ENCODE measurements at regions not wholly inside any gene's neighbourhood (a gene's known extent, or its start where the extent isn't known, plus 50 kb on each side); places are given as distances from the start of the nearest gene placed in this dataset.

- no peaks in the 10 kb centered on the region for H3K36me3 ChIP-seq (ENCODE audit: insufficient read depth, low read length)
Measured at GRCh38 chr4:27176881-27177280, 316.2 kb downstream of the STIM2 start.

GRCh38 chr4:27178061-27178460, 317.4 kb downstream of the STIM2 start:
- Histone ChIP-seq H2AFZ (ENCODE audit: low read length) (no peak overlapping the region), H3K9me2 (replicated peaks; ENCODE audit: insufficient read depth, low read length) (no peaks in the 10 kb centered on the region), H3K4me2 (ENCODE audit: low read depth, low read length, poor library complexity, severe bottlenecking) (no peak overlapping the region), H3K79me2 (ENCODE audit: low read length) (no peaks in the 10 kb centered on the region), H3K9me3 (ENCODE audit: low read length) (no peaks in the 10 kb centered on the region), H3K4me1 (ENCODE audit: low read length) (no peaks in the 10 kb centered on the region), H3K27ac (ENCODE audit: low read length) (no peak overlapping the region), H3K4me3 (ENCODE audit: low read length) (no peak overlapping the region), H3K9ac (ENCODE audit: low read length) (no peak overlapping the region), H3K27me3 (ENCODE audit: low read length) (no peaks in the 10 kb centered on the region), H3K36me3 (ENCODE audit: insufficient read depth, low read length) (no peaks in the 10 kb centered on the region), H4K20me1 (ENCODE audit: insufficient read depth, low read depth, low read length) (no peaks in the 10 kb centered on the region)
- DNase-seq, result no peak

More at GRCh38 chr4:27176881-27177280, 316.2 kb downstream of the STIM2 start:
- no peak for DNase-seq
- no peak overlapping the region for H3K4me2 ChIP-seq (ENCODE audit: low read depth, low read length, poor library complexity, severe bottlenecking)
- H2AFZ ChIP-seq (ENCODE audit: low read length), result no peak overlapping the region
- no peak overlapping the region for H3K9ac ChIP-seq (ENCODE audit: low read length)
- H4K20me1 ChIP-seq (ENCODE audit: insufficient read depth, low read depth, low read length), result no peaks in the 10 kb centered on the region
- no peaks in the 10 kb centered on the region for H3K79me2 ChIP-seq (ENCODE audit: low read length)
- no peaks in the 10 kb centered on the region for H3K4me1 ChIP-seq (ENCODE audit: low read length)
- no peaks in the 10 kb centered on the region for H3K9me2 ChIP-seq (replicated peaks; ENCODE audit: insufficient read depth, low read length)
- H3K4me3 ChIP-seq (ENCODE audit: low read length), result no peak overlapping the region
- H3K27ac ChIP-seq (ENCODE audit: low read length), result no peak overlapping the region
- no peaks in the 10 kb centered on the region for H3K9me3 ChIP-seq (ENCODE audit: low read length)
- no peaks in the 10 kb centered on the region for H3K27me3 ChIP-seq (ENCODE audit: low read length)

GRCh38 chr4:27181693-27182092, 321.1 kb downstream of the STIM2 start:
- no peaks in the 10 kb centered on the region for H4K20me1 ChIP-seq (ENCODE audit: insufficient read depth, low read depth, low read length)

GRCh38 chr4:27182211-27182610, 321.6 kb downstream of the STIM2 start:
- Histone ChIP-seq H3K9ac (ENCODE audit: low read length) (no peak overlapping the region), H3K4me1 (ENCODE audit: low read length) (peaks cover 4% of the 10 kb centered on the region), H3K36me3 (ENCODE audit: insufficient read depth, low read length) (no peaks in the 10 kb centered on the region), H2AFZ (ENCODE audit: low read length) (no peak overlapping the region), H4K20me1 (ENCODE audit: insufficient read depth, low read depth, low read length) (no peaks in the 10 kb centered on the region), H3K4me2 (ENCODE audit: low read depth, low read length, poor library complexity, severe bottlenecking) (no peak overlapping the region), H3K9me3 (ENCODE audit: low read length) (no peaks in the 10 kb centered on the region), H3K79me2 (ENCODE audit: low read length) (no peaks in the 10 kb centered on the region), H3K27me3 (ENCODE audit: low read length) (no peaks in the 10 kb centered on the region), H3K4me3 (ENCODE audit: low read length) (no peak overlapping the region), H3K27ac (ENCODE audit: low read length) (no peak overlapping the region), H3K9me2 (replicated peaks; ENCODE audit: insufficient read depth, low read length) (no peaks in the 10 kb centered on the region)
- no peak for DNase-seq

More at GRCh38 chr4:27181693-27182092, 321.1 kb downstream of the STIM2 start:
- Histone ChIP-seq H3K9me3 (ENCODE audit: low read length) (no peaks in the 10 kb centered on the region), H3K4me2 (ENCODE audit: low read depth, low read length, poor library complexity, severe bottlenecking) (no peak overlapping the region), H2AFZ (ENCODE audit: low read length) (no peak overlapping the region), H3K27me3 (ENCODE audit: low read length) (no peaks in the 10 kb centered on the region), H3K27ac (ENCODE audit: low read length) (no peak overlapping the region), H3K4me1 (ENCODE audit: low read length) (peaks cover 4% of the 10 kb centered on the region), H3K9ac (ENCODE audit: low read length) (no peak overlapping the region), H3K79me2 (ENCODE audit: low read length) (no peaks in the 10 kb centered on the region), H3K4me3 (ENCODE audit: low read length) (no peak overlapping the region), H3K36me3 (ENCODE audit: insufficient read depth, low read length) (no peaks in the 10 kb centered on the region), H3K9me2 (replicated peaks; ENCODE audit: insufficient read depth, low read length) (no peaks in the 10 kb centered on the region)
- no peak for DNase-seq

GRCh38 chr4:27184508-27185155, 324.0 kb downstream of the STIM2 start:
- H3K36me3 ChIP-seq (ENCODE audit: insufficient read depth, low read length), result no peaks in the 10 kb centered on the region
- H2AFZ ChIP-seq (ENCODE audit: low read length), result no peak overlapping the region
- no peaks in the 10 kb centered on the region for H4K20me1 ChIP-seq (ENCODE audit: insufficient read depth, low read depth, low read length)
- H3K4me2 ChIP-seq (ENCODE audit: low read depth, low read length, poor library complexity, severe bottlenecking), result no peak overlapping the region
- H3K27me3 ChIP-seq (ENCODE audit: low read length), result no peaks in the 10 kb centered on the region
- no peaks in the 10 kb centered on the region for H3K79me2 ChIP-seq (ENCODE audit: low read length)
- peaks cover 4% of the 10 kb centered on the region for H3K4me1 ChIP-seq (ENCODE audit: low read length)
- no peak overlapping the region for H3K27ac ChIP-seq (ENCODE audit: low read length)
- no peak overlapping the region for H3K4me3 ChIP-seq (ENCODE audit: low read length)
- H3K9ac ChIP-seq (ENCODE audit: low read length), result no peak overlapping the region
- DNase-seq, result no peak
- H3K9me2 ChIP-seq (replicated peaks; ENCODE audit: insufficient read depth, low read length), result no peaks in the 10 kb centered on the region
- no peaks in the 10 kb centered on the region for H3K9me3 ChIP-seq (ENCODE audit: low read length)

GRCh38 chr4:27186710-27187109, 326.1 kb downstream of the STIM2 start:
- H3K9me3 ChIP-seq (ENCODE audit: low read length), result no peaks in the 10 kb centered on the region
- no peaks in the 10 kb centered on the region for H4K20me1 ChIP-seq (ENCODE audit: insufficient read depth, low read depth, low read length)
- DNase-seq, result no peak
- no peak overlapping the region for H3K4me2 ChIP-seq (ENCODE audit: low read depth, low read length, poor library complexity, severe bottlenecking)
- H3K9ac ChIP-seq (ENCODE audit: low read length), result no peak overlapping the region
- no peaks in the 10 kb centered on the region for H3K79me2 ChIP-seq (ENCODE audit: low read length)
- no peak overlapping the region for H3K4me3 ChIP-seq (ENCODE audit: low read length)
- H3K4me1 ChIP-seq (ENCODE audit: low read length), result peaks cover 4% of the 10 kb centered on the region
- H3K9me2 ChIP-seq (replicated peaks; ENCODE audit: insufficient read depth, low read length), result no peaks in the 10 kb centered on the region
- no peak overlapping the region for H2AFZ ChIP-seq (ENCODE audit: low read length)
- H3K27ac ChIP-seq (ENCODE audit: low read length), result no peak overlapping the region
- H3K27me3 ChIP-seq (ENCODE audit: low read length), result no peaks in the 10 kb centered on the region
- no peaks in the 10 kb centered on the region for H3K36me3 ChIP-seq (ENCODE audit: insufficient read depth, low read length)

GRCh38 chr4:27187786-27188185, 327.1 kb downstream of the STIM2 start:
- Histone ChIP-seq H2AFZ (ENCODE audit: low read length) (no peak overlapping the region), H3K9me2 (replicated peaks; ENCODE audit: insufficient read depth, low read length) (no peaks in the 10 kb centered on the region), H3K9ac (ENCODE audit: low read length) (no peak overlapping the region), H3K36me3 (ENCODE audit: insufficient read depth, low read length) (no peaks in the 10 kb centered on the region), H3K4me2 (ENCODE audit: low read depth, low read length, poor library complexity, severe bottlenecking) (no peak overlapping the region), H4K20me1 (ENCODE audit: insufficient read depth, low read depth, low read length) (no peaks in the 10 kb centered on the region), H3K79me2 (ENCODE audit: low read length) (no peaks in the 10 kb centered on the region), H3K4me1 (ENCODE audit: low read length) (peaks cover 4% of the 10 kb centered on the region), H3K27me3 (ENCODE audit: low read length) (no peaks in the 10 kb centered on the region), H3K4me3 (ENCODE audit: low read length) (no peak overlapping the region), H3K9me3 (ENCODE audit: low read length) (no peaks in the 10 kb centered on the region), H3K27ac (ENCODE audit: low read length) (no peak overlapping the region)
- DNase-seq, result no peak

GRCh38 chr4:27189683-27190082, 329.0 kb downstream of the STIM2 start:
- H3K36me3 ChIP-seq (ENCODE audit: insufficient read depth, low read length), result no peaks in the 10 kb centered on the region
- H3K4me1 ChIP-seq (ENCODE audit: low read length), result peaks cover 4% of the 10 kb centered on the region
- no peak overlapping the region for H3K27ac ChIP-seq (ENCODE audit: low read length)
- no peak overlapping the region for H3K9ac ChIP-seq (ENCODE audit: low read length)
- no peak overlapping the region for H3K4me3 ChIP-seq (ENCODE audit: low read length)
- H4K20me1 ChIP-seq (ENCODE audit: insufficient read depth, low read depth, low read length), result no peaks in the 10 kb centered on the region
- no peak overlapping the region for H2AFZ ChIP-seq (ENCODE audit: low read length)
- no peaks in the 10 kb centered on the region for H3K79me2 ChIP-seq (ENCODE audit: low read length)
- no peaks in the 10 kb centered on the region for H3K9me2 ChIP-seq (replicated peaks; ENCODE audit: insufficient read depth, low read length)
- H3K9me3 ChIP-seq (ENCODE audit: low read length), result no peaks in the 10 kb centered on the region
- H3K27me3 ChIP-seq (ENCODE audit: low read length), result no peaks in the 10 kb centered on the region
- no peak for DNase-seq
- no peak overlapping the region for H3K4me2 ChIP-seq (ENCODE audit: low read depth, low read length, poor library complexity, severe bottlenecking)

Measured in Karpas-422 (cell line).